NCI-H2029 treated with DMSO at 0.1 percent for 48 hours (cell line): ENCODE measurements at regions not wholly inside any gene's neighbourhood (a gene's known extent, or its start where the extent isn't known, plus 50 kb on each side); places are given as distances from the start of the nearest gene placed in this dataset.
"Not testable (repeated sequence)": the region's sequence is repeated elsewhere in the genome, so short reads cannot be mapped to it uniquely, and the experiment has no call there.

Experiments
- DNase-seq: peaks from one replicate; lab custom pipeline; 2025; lab: John Stamatoyannopoulos, UW

DNA sequence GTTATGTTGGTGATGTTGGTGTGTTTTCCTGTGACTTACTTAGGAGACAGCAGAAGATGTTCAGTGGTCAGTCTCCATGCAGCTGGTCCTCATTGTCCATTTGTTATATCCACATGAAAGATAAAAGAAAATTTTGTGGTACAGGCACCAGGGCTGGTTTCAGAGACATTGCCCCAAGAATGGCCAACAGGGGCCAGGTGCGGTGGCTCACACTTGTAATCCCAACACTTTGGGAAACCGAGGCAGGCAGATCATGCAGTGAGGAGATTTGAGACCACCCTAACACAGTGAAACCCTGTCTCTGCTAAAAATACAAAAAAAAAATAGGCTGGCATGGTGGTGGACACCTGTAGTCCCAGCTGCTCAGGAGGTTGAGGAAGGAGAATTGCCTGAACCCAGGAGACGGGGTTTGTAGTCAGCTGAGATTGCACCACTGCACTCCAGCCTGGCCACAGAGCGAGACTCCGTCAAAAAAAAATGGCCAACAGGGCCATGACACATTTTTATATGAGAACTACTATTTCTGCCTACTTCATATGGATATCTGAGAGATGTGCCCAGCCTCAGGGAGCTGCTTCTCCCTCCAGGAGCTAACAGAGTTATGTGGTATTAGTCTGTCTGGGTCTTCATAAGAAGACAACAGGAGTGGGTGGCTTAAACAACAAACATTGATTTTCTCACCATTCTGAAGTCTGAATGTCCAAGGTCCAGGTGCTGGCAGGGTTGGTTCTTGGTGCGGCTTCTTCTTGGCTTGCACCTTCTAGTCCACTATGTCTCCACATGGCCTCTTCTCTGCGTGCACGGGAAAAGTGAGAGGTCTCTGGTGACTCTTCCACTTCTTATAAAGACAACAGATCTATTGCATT, 821.7 kb downstream of the TMEM121 start:
- DNase-seq = no peak

- DNase-seq = not testable (repeated sequence)
These were observed 822.6 kb downstream of the TMEM121 start for GRCh38 chr14:106348873-106349540.

DNA sequence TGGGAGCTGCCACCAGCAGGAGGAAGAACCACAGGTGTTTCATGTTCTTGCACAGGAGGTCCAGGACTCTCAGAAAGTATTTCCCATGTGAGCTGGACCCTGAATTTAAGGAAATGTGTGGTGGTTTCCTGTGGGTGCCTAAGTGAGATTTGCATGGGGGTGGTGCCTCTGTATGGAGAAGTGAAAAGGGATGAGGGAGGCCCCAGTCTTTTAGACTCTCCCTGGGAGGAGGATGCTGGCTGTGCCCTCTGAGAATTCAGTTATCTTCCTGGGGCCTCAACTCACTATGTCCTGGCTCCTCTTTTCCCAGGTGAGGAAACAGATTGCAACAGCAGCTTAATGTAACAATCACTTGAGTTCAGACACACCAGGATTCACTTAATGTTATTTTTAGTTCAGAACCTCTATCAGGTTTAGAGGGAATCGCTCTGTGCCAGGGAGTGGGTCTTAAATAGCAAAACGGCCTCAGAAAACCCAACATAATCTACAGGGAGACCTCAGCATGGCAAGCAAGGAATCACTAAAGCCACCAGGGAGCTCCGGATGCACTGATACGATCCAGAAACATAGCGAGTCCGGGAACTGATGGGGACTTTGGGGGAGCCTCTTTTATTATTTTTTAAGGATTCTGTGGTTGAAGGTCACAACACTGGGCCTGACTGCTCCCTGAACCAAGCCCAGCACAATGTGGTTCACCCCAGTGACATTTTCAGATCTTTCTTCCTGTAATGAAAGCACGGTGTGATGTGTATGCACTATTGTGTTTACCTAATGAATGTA, 823.5 kb downstream of the TMEM121 start:
- DNase-seq = not testable (repeated sequence)

DNA sequence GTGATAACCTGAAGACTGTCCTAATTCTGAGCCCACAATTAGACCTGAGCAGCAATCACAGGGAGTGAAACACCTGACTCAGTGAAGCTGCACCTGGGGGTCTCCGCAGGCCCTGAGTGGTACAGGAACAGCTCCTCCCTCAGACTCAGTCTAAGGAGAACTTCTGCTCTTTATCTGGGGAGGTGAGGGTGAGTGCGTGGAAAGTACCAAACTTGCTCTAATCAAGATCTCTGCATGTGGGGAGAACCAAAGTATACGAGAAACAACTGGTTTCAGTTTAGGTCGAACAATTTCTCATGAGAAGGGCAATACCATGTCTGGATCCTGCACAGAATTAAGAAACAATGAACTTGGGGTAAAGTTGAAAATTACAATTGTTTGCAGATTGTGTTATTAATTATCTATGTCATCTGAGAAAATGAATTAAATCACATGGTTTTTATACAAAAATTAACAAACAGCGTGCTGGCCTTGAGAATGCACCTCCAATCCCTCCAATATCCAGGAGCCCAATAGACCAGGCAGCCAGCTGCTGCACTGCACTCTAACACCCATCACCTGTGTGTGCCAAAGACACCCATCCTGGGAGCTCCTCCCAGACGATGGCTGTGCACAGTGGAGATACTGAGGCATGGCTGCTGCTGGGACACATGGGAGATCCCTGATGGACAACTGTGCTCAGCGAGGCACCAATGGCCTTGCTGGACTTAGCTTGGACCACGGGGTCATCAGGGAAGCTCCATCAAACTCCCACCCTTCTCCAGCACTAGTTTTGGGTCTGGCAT, 828.8 kb downstream of the TMEM121 start:
- DNase-seq = not testable (repeated sequence)

- not testable (repeated sequence) for DNase-seq
These were observed 829.7 kb downstream of the TMEM121 start for GRCh38 chr14:106355881-106356642.

GRCh38 chr14:106356643-106356930, 830.2 kb downstream of the TMEM121 start:
- DNase-seq = not testable (repeated sequence)

- not testable (repeated sequence) for DNase-seq
These were observed 832.9 kb downstream of the TMEM121 start for GRCh38 chr14:106359157-106359887.

GRCh38 chr14:106365371-106365770, 839.0 kb downstream of the TMEM121 start:
- not testable (repeated sequence) for DNase-seq

DNA sequence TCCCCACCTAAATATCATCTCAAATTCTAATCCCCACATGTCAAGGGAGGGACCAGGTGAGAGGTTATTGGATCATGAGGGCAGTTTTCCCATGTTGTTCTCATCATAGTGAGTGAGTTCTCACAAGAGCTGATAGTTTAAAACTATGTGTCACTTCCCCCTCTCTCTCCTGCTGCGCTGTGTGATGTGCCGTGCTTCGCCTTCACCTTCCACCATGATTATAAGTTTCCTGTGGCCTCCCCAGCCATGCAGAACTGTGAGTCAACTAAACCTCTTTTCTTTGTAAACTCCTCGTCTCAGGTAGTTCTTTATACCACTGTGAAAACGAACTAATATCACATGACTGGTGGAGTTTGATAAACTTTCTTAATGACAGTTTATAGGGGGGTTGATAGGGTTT, 839.5 kb downstream of the TMEM121 start:
- DNase-seq = not testable (repeated sequence)

DNA sequence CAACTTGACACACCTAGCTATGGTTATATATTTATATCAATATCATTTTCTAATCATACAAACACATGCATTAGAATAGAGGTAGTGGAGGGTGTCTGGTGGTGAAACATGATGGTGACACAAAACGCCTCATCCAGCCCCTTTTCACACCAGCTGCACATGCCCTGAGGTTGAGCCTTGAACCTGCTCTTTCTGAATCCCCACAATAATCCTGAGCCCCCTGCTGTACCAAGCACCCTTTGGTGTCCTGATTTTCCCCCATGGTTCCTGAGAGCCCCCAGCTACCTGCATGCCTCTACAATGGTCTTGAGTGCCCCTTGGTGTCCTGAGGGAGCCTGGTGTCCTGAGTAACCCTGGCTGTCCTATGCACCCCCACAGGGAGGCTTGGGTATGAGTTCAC, 840.6 kb downstream of the TMEM121 start:
- not testable (repeated sequence) for DNase-seq

DNA sequence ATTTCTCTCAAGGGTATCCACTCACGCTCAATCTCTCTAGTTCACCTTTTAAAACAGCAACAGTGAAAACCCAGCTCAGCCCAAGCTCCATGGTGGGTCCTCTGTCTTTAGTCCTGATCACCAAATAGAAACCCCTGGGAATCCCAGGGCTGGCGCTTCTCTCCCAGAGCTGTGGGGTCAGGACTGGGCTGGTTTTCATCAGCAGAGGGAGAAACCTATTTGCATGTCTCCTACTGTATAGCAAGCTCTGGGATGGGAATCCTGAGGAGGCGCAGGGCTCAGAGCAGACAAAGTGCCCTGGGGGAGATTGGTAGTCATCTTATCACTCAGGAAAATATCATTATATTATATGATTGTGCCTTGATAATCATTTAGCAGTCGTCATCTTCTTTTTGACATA, 843.1 kb downstream of the TMEM121 start:
- not testable (repeated sequence) for DNase-seq

- peak; percentile 12 for DNase-seq
These were observed 846.7 kb downstream of the TMEM121 start for GRCh38 chr14:106372870-106373652.

GRCh38 chr14:106373653-106374110, 847.3 kb downstream of the TMEM121 start:
- not testable (repeated sequence) for DNase-seq

DNA sequence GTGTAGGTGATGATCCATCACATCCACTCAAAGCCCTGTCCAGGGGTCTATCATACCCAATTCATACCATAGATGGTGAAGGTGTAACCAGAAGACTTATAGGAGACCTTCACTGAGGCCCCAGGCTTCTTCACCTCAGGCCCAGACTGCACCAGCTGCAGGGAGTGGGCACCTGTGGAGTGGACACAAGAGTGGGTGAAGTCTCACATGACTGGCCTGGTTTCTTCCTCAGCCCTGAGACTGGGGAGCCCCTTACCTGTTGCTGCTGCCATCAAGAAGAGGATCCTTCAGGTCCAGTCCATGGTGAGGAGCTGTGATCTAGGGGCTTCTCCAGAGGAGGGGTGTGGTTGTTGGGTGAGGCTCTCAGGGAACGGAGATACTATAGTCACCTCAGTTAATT, 851.0 kb downstream of the TMEM121 start:
- DNase-seq = no peak

- no peak for DNase-seq
These were observed 851.8 kb downstream of the TMEM121 start for GRCh38 chr14:106378191-106378590.

DNA sequence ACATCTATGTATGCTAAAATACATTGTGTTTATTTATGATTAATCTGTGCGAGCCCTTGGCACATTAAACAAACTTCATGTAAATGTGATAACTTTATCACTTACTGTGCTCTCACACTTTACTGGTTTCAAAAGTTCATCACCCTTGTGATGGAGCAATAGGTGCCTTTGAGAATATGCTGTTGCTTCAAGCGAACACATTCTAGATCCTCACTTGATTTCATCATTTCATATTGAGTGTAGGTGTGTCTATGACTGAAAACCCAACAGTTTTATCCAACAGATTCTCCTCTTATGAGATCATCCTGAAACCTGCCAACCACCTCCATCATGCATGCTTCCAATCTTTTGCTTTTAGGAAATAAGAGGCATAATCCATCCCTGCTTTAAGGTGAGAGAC, 854.4 kb downstream of the TMEM121 start:
- DNase-seq = no peak

DNA sequence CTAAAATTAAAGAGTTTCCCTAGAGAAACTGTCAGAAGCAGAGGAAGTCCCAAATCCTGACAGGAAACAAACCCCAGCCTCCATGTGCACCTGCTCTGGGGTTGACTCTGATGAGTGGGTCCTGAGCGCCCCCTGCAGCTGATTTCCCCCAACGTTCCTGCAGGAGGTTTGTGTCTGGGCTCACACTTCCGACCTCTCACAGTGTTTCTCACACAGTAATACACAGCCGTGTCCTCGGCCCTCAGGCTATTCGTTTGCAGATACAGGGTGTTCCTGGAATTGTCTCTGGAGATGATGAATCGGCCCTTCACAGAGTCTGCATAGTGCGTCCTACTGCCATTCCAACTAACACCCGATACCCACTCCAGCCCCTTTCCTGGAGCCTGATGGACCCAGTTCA, 862.8 kb downstream of the TMEM121 start:
- DNase-seq = not testable (repeated sequence)

DNA sequence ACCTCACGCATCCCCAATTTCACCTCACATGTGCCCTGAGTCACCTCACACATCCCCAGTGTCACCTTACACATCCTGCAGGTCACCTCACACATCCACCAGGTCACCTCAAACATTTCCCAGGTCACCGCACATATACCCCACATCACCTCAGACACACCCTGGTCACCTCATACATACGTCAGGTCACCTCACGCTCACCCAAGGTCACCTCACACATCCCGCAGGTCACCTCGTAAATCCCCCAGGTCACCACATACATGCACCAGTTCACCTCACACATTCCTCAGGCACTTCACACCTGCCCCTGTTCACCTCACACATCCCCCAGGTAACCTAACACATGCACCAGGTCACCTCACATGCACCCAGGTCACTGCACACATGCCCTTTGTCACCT, 864.0 kb downstream of the TMEM121 start:
- no peak for DNase-seq

GRCh38 chr14:106390947-106391346, 864.6 kb downstream of the TMEM121 start:
- DNase-seq = no peak
